ENCODE measurements at regions not wholly inside any gene's neighbourhood (a gene's known extent, or its start where the extent isn't known, plus 50 kb on each side); places are given as distances from the start of the nearest gene placed in this dataset.

GRCh38 chr9:10700915-10701314 lies 88.1 kb upstream of the PTPRD start:
- no peak overlapping the region for H3K27ac ChIP-seq (ENCODE audit: insufficient read depth, low read depth, low read length)
- dilution Hi-C loops (cut with MboI; ENCODE audit: extremely low pct_ligation_motif_present, low sequenced_read_pairs) (no loop called here), intact Hi-C loops (cut with micrococcal nuclease) (no loop called here)
- no peaks in the 10 kb centered on the region for H3K9me1 ChIP-seq (replicated peaks; ENCODE audit: control insufficient read depth, extremely low read depth, insufficient read depth, low read length)
- H3K4me3 ChIP-seq (replicated peaks in 1 of 3; ENCODE audit: insufficient read depth in 1 of 3, low read depth in 1 of 3, low read length in 3 of 3) = no peak overlapping the region
- no peak overlapping the region for H3K4me2 ChIP-seq (ENCODE audit: insufficient read depth, low read length)
- no peaks in the 10 kb centered on the region for H3K9me3 ChIP-seq (replicated peaks; ENCODE audit: control insufficient read depth, insufficient read depth, low read length)
- H3K36me3 ChIP-seq (ENCODE audit: control insufficient read depth in 2 of 2, extremely low read depth in 1 of 2, insufficient read depth in 2 of 2, low read length in 2 of 2) = no peaks in the 10 kb centered on the region
- no peaks in the 10 kb centered on the region for H3K4me1 ChIP-seq (ENCODE audit: control insufficient read depth, extremely low read depth, insufficient read depth, low read length)
- DNase-seq (ENCODE audit: low read depth, low spot score) = no peak
- CTCF ChIA-PET = no interaction called here
- H3K9ac ChIP-seq (replicated peaks; ENCODE audit: extremely low read depth, insufficient read depth, low read length) = no peak overlapping the region
- no TSS peak for BruUV-seq (replicated peaks)
- no peak for FAIRE-seq
- POLR2A ChIA-PET = no interaction called here
- H3K79me2 ChIP-seq (ENCODE audit: control insufficient read depth, insufficient read depth, low read length) = no peaks in the 10 kb centered on the region
- no peaks in the 10 kb centered on the region for H3K27me3 ChIP-seq (ENCODE audit: control insufficient read depth in 2 of 2, insufficient read depth in 2 of 2, low read length in 2 of 2)
- no peaks in the 10 kb centered on the region for H4K20me1 ChIP-seq (replicated peaks; ENCODE audit: control insufficient read depth, extremely low read depth, insufficient read depth, low read length)
- H2AFZ ChIP-seq (ENCODE audit: low read depth, low read length) = no peak overlapping the region
- TF ChIP-seq, protein P1, sequence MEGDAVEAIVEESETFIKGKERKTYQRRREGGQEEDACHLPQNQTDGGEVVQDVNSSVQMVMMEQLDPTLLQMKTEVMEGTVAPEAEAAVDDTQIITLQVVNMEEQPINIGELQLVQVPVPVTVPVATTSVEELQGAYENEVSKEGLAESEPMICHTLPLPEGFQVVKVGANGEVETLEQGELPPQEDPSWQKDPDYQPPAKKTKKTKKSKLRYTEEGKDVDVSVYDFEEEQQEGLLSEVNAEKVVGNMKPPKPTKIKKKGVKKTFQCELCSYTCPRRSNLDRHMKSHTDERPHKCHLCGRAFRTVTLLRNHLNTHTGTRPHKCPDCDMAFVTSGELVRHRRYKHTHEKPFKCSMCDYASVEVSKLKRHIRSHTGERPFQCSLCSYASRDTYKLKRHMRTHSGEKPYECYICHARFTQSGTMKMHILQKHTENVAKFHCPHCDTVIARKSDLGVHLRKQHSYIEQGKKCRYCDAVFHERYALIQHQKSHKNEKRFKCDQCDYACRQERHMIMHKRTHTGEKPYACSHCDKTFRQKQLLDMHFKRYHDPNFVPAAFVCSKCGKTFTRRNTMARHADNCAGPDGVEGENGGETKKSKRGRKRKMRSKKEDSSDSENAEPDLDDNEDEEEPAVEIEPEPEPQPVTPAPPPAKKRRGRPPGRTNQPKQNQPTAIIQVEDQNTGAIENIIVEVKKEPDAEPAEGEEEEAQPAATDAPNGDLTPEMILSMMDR (IDR thresholded peaks at IDR 0.05; ENCODE audit: extremely low read depth in 1 of 2, insufficient read depth in 1 of 2, low read depth in 1 of 2, low read length in 2 of 2) = no peak
- no peak for TF ChIP-seq GATA2 (IDR thresholded peaks at IDR 0.05; ENCODE audit: insufficient read depth, insufficient read length, low read depth, low read length)
- TF ChIP-seq POLR2A (IDR thresholded peaks at IDR 0.05; ENCODE audit: low read depth, low read length) = no peak
- no peak for TF ChIP-seq JUN (IDR thresholded peaks at IDR 0.05; ENCODE audit: borderline replicate concordance, insufficient read depth, insufficient read length, low read depth)
- no peak for TF ChIP-seq EZH2 (IDR thresholded peaks at IDR 0.05; ENCODE audit: borderline replicate concordance, low read depth, low read length, severe bottlenecking)
- TF ChIP-seq MAX (IDR thresholded peaks at IDR 0.05; ENCODE audit: insufficient read depth, insufficient read length) = no peak
- TF ChIP-seq POLR2AphosphoS5 (IDR thresholded peaks at IDR 0.05; ENCODE audit: insufficient read depth, low read depth, low read length) = no peak
- no peak for TF ChIP-seq MYC (IDR thresholded peaks at IDR 0.05; ENCODE audit: low read depth, low read length)
- no peak for TF ChIP-seq FOS (IDR thresholded peaks at IDR 0.05; ENCODE audit: borderline replicate concordance, insufficient read depth, low read length)
